H1 (cell line): ENCODE measurements at regions not wholly inside any gene's neighbourhood (a gene's known extent, or its start where the extent isn't known, plus 50 kb on each side); places are given as distances from the start of the nearest gene placed in this dataset.

Experiments used
- CTCF ChIA-PET: fragments of 300-600 bp; sonication (Branson Sonifier 250); formaldehyde crosslinking; loops from one replicate; lab custom pipeline; 2021; ENCODE audit not compliant: partially characterized antibody; lab: Charles Lee
- POLR2A ChIA-PET: fragments of 300-600 bp; sonication (Branson Sonifier 250); formaldehyde crosslinking; loops from one replicate; lab custom pipeline; 2021; ENCODE audit warnings: inconsistent platforms; ENCODE audit not compliant: partially characterized antibody; lab: Charles Lee
- DNase-seq, 2 experiments: peaks; one replicate each; pipeline versions ENCODE4 v3.0.0 to v3.0.0-alpha.2; 2010 to 2022; ENCODE audit warnings: low spot score in 2 of 2, low read depth in 1 of 2, mixed read lengths in 1 of 2
- FAIRE-seq: peaks from 2 replicates; lab custom pipeline; 2011; peaks lifted over from hg19 to GRCh38; lab: Jason Lieb, UNC
- H2AFZ ChIP-seq: 2 replicates; pipeline ENCODE4 v1.8.1; 2012; ENCODE audit warnings: low read length, inconsistent platforms
- H2AK5ac ChIP-seq: 2 replicates; pipeline ENCODE4 v1.6.1; 2013; ENCODE audit warnings: low read depth, low read length
- H2BK120ac ChIP-seq: replicated peaks from 2 replicates; pipeline ENCODE3; 2013; ENCODE audit warnings: low read depth, low read length, inconsistent platforms
- H2BK12ac ChIP-seq: 2 replicates; pipeline ENCODE4 v1.6.1; 2013; ENCODE audit warnings: low read depth, low read length
- H2BK15ac ChIP-seq: 2 replicates; pipeline ENCODE4 v1.6.1; 2013; ENCODE audit warnings: low read length
- H2BK20ac ChIP-seq: 2 replicates; pipeline ENCODE4 v1.6.1; 2013; ENCODE audit warnings: low read length
- H2BK5ac ChIP-seq: 2 replicates; pipeline ENCODE4 v1.6.1; 2013; ENCODE audit warnings: low read depth, low read length
- H3K14ac ChIP-seq: 2 replicates; pipeline ENCODE4 v1.6.1; 2013; ENCODE audit warnings: inconsistent platforms; ENCODE audit not compliant: insufficient read length
- H3K18ac ChIP-seq: 2 replicates; pipeline ENCODE4 v1.6.1; 2013; ENCODE audit warnings: low read length; ENCODE audit errors: extremely low read depth
- H3K23ac ChIP-seq: 2 replicates; pipeline ENCODE4 v1.6.1; 2013; ENCODE audit warnings: inconsistent platforms; ENCODE audit not compliant: insufficient read length
- H3K23me2 ChIP-seq: 2 replicates; pipeline ENCODE4 v1.6.1; 2013; ENCODE audit warnings: low read depth, low read length
- H3K27ac ChIP-seq: 2 replicates; pipeline ENCODE4 v1.6.1; 2011; ENCODE audit warnings: low read depth, low read length, inconsistent platforms
- H3K27me3 ChIP-seq, 4 experiments: replicated peaks in 1 of 4; 1 replicate in 1 of 4; 2 replicates in 3 of 4; pipeline versions ENCODE4 v1.6.1 to v1.8.1; 2011 to 2013; ENCODE audit warnings: low read length in 3 of 4, mild to moderate bottlenecking in 3 of 4, inconsistent platforms in 2 of 4, mixed read lengths in 2 of 4, moderate library complexity in 1 of 4; ENCODE audit not compliant: control insufficient read depth in 3 of 4, insufficient read depth in 3 of 4; ENCODE audit errors: extremely low read depth in 1 of 4
- H3K36me3 ChIP-seq, 4 experiments: 2 replicates each; pipeline versions ENCODE4 v1.6.1 to v1.8.1; 2011 to 2013; ENCODE audit warnings: mild to moderate bottlenecking in 4 of 4, low read length in 3 of 4, moderate library complexity in 2 of 4, control low read depth in 1 of 4, inconsistent platforms in 1 of 4; ENCODE audit not compliant: insufficient read depth in 4 of 4, control insufficient read depth in 2 of 4
- H3K4ac ChIP-seq: replicated peaks from 2 replicates; pipeline ENCODE3; 2013; ENCODE audit warnings: low read length, low read depth, mixed read lengths, inconsistent platforms; ENCODE audit not compliant: insufficient read length
- H3K4me1 ChIP-seq, 4 experiments: replicated peaks in 1 of 4; 1 replicate in 1 of 4; 2 replicates in 3 of 4; pipeline versions ENCODE4 v1.6.1 to v1.8.1; 2011 to 2013; ENCODE audit warnings: low read length in 3 of 4, inconsistent platforms in 2 of 4, mixed read lengths in 1 of 4; ENCODE audit not compliant: insufficient read depth in 4 of 4, control insufficient read depth in 3 of 4
- H3K4me2 ChIP-seq, 2 experiments: 2 replicates each; pipeline versions ENCODE4 v1.6.1 to v1.8.1; 2011 to 2013; ENCODE audit warnings: low read depth in 2 of 2, low read length in 2 of 2, control low read depth in 1 of 2, inconsistent platforms in 1 of 2, mild to moderate bottlenecking in 1 of 2; ENCODE audit not compliant: insufficient read depth in 1 of 2
- H3K4me3 ChIP-seq, 4 experiments: fragments of 200-600, 300-600 bp in 1 of 4; sonication (generic), shearing (Covaris generic), sonication (Bioruptor Twin) in 1 of 4; 2 replicates each; pipeline versions ENCODE4 v1.5.1 to v1.8.1; 2011 to 2016; ENCODE audit warnings: low read length in 4 of 4, low read depth in 3 of 4, control low read depth in 2 of 4, inconsistent platforms in 2 of 4, mild to moderate bottlenecking in 2 of 4, mixed read lengths in 1 of 4, moderate library complexity in 1 of 4; ENCODE audit not compliant: insufficient read depth in 2 of 4; ENCODE audit errors: extremely low read depth in 1 of 4
- H3K56ac ChIP-seq: replicated peaks from 2 replicates; pipeline ENCODE3; 2013; ENCODE audit warnings: low read depth, mild to moderate bottlenecking, mixed read lengths, low read length, inconsistent platforms; ENCODE audit not compliant: insufficient read length
- H3K79me1 ChIP-seq: 2 replicates; pipeline ENCODE4 v1.6.1; 2013; ENCODE audit warnings: low read depth, low read length, control low read depth
- H3K79me2 ChIP-seq, 2 experiments: 2 replicates each; pipeline versions ENCODE4 v1.6.1 to v1.8.1; 2012 to 2013; ENCODE audit warnings: low read length in 2 of 2, mild to moderate bottlenecking in 2 of 2, inconsistent platforms in 1 of 2; ENCODE audit not compliant: insufficient read depth in 2 of 2, control insufficient read depth in 1 of 2
- H3K9ac ChIP-seq, 4 experiments: replicated peaks in 1 of 4; 1 replicate in 1 of 4; 2 replicates in 3 of 4; pipeline versions ENCODE4 v1.6.1 to v1.8.1; 2011 to 2013; ENCODE audit warnings: low read depth in 3 of 4, low read length in 3 of 4, control low read depth in 2 of 4, mild to moderate bottlenecking in 2 of 4, moderate library complexity in 2 of 4, inconsistent platforms in 1 of 4; ENCODE audit errors: extremely low read depth in 1 of 4
- H3K9me3 ChIP-seq, 2 experiments: 2 replicates each; pipeline versions ENCODE4 v1.6.1 to v1.8.1; 2012 to 2013; ENCODE audit warnings: mild to moderate bottlenecking in 2 of 2, moderate library complexity in 2 of 2, control low read depth in 1 of 2, inconsistent platforms in 1 of 2, low read depth in 1 of 2, low read length in 1 of 2, mixed read lengths in 1 of 2; ENCODE audit not compliant: insufficient read depth in 2 of 2
- H4K20me1 ChIP-seq, 2 experiments: replicated peaks in 1 of 2; 2 replicates each; pipeline versions ENCODE3 to v1.8.1; 2011 to 2013; ENCODE audit warnings: inconsistent platforms in 2 of 2, low read length in 2 of 2, mild to moderate bottlenecking in 1 of 2; ENCODE audit not compliant: insufficient read depth in 2 of 2, control insufficient read depth in 1 of 2
- H4K5ac ChIP-seq: 2 replicates; pipeline ENCODE4 v1.6.1; 2013; ENCODE audit warnings: low read length, low read depth, mixed read lengths, inconsistent platforms; ENCODE audit not compliant: insufficient read length
- H4K8ac ChIP-seq: 2 replicates; pipeline ENCODE4 v1.8.0; 2013; ENCODE audit warnings: mild to moderate bottlenecking, moderate library complexity, low read length, inconsistent platforms; ENCODE audit not compliant: insufficient read depth; ENCODE audit errors: extremely low read depth
- H4K91ac ChIP-seq: replicated peaks from 2 replicates; pipeline ENCODE3; 2013; ENCODE audit warnings: low read length, mixed read lengths, inconsistent platforms; ENCODE audit not compliant: insufficient read length
- BRCA1 ChIP-seq: IDR thresholded peaks from 2 replicates; pipeline ENCODE4 v1.6.1; 2012; ENCODE audit warnings: low read depth, low read length, improper control_type of control experiment
- RNF2 ChIP-seq: fragments of 200-900, 300-1000 bp; sonication (generic); IDR thresholded peaks from 2 replicates; pipeline ENCODE4 v1.7.1; 2016; ENCODE audit warnings: borderline replicate concordance, low read depth, mild to moderate bottlenecking, antibody characterized with exemption, low read length; ENCODE audit not compliant: poor library complexity, severe bottlenecking; ENCODE audit errors: missing control alignments
- TF ChIP-seq, protein P1 (sequence below): IDR thresholded peaks from 2 replicates; pipeline ENCODE4 v1.6.1; 2011; ENCODE audit warnings: low read length, improper control_type of control experiment

DNA sequence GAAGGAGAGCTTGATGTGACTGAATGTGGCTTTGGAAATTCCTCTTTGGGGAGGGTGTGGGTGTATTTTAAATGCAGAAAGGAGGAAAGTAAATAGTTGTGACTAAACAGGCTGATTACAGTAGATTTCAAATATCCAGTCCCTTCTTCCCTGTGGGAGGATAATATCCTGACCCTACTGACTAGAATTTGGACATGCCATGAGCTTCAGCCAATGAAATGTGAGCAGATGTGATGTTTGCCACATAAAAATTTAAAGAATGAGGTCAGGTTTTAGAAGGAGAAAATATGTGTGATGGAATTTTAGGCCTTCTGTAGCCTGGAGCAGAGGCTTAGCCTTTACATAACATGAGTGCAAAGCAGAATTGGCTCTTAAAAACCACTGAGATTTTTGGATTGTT, 1218.9 kb downstream of the ROBO2 start:
- H3K4me1 ChIP-seq: no peaks in the 10 kb centered on the region
- H3K79me2 ChIP-seq: no peaks in the 10 kb centered on the region
- H2BK5ac ChIP-seq: no peak overlapping the region
- ChIA-PET POLR2A (no interaction called here), CTCF (no interaction called here)
- no peak overlapping the region for H2BK120ac ChIP-seq
- H2BK12ac ChIP-seq: no peak overlapping the region
- H3K36me3 ChIP-seq: no peaks in the 10 kb centered on the region
- peak overlapping the region; percentile 83; the same call in 1 of the 2 replicates for H2AFZ ChIP-seq
- DNase-seq (no peak), FAIRE-seq (no peak)
- H3K27me3 ChIP-seq: no peaks in the 10 kb centered on the region
- H2BK20ac ChIP-seq: no peak overlapping the region
- no peak overlapping the region for H2BK15ac ChIP-seq
- no peak overlapping the region for H3K18ac ChIP-seq
- no peaks in the 10 kb centered on the region for H3K9me3 ChIP-seq
- no peak overlapping the region for H4K8ac ChIP-seq
- no peaks in the 10 kb centered on the region for H4K20me1 ChIP-seq
- no peak overlapping the region for H3K14ac ChIP-seq
- no peak overlapping the region for H3K23ac ChIP-seq
- H3K4ac ChIP-seq: no peak overlapping the region
- TF ChIP-seq, protein P1, sequence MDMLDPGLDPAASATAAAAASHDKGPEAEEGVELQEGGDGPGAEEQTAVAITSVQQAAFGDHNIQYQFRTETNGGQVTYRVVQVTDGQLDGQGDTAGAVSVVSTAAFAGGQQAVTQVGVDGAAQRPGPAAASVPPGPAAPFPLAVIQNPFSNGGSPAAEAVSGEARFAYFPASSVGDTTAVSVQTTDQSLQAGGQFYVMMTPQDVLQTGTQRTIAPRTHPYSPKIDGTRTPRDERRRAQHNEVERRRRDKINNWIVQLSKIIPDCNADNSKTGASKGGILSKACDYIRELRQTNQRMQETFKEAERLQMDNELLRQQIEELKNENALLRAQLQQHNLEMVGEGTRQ: no peak
- TF ChIP-seq RNF2 (no peak), BRCA1 (no peak)
- no peak overlapping the region for H3K4me2 ChIP-seq
- H3K79me1 ChIP-seq: no peaks in the 10 kb centered on the region
- no peak overlapping the region for H2AK5ac ChIP-seq
- no peak overlapping the region for H4K91ac ChIP-seq
- no peak overlapping the region for H3K27ac ChIP-seq
- no peak overlapping the region for H4K5ac ChIP-seq
- H3K56ac ChIP-seq: no peak overlapping the region
- no peak overlapping the region for H3K9ac ChIP-seq
- H3K23me2 ChIP-seq: no peaks in the 10 kb centered on the region; the same call in 1 of the 2 replicates
- H3K4me3 ChIP-seq: no peak overlapping the region
